Fibroblast of villous mesenchyme (primary cell): ENCODE measurements at regions not wholly inside any gene's neighbourhood (a gene's known extent, or its start where the extent isn't known, plus 50 kb on each side); places are given as distances from the start of the nearest gene placed in this dataset.

Experiments used
- DNase-seq: peaks from one replicate; pipeline ENCODE4 v3.0.0-alpha.2; 2010; ENCODE audit warnings: low read depth
- H3K4me3 ChIP-seq: 2 replicates; pipeline ENCODE4 v1.5.1; 2011; ENCODE audit warnings: low read depth, mild to moderate bottlenecking, low read length
- TF ChIP-seq, protein P1 (sequence below): IDR thresholded peaks from 2 replicates; pipeline ENCODE4 v1.5.1; 2012; ENCODE audit warnings: low read depth, mild to moderate bottlenecking, low read length; ENCODE audit not compliant: insufficient read depth

DNA sequence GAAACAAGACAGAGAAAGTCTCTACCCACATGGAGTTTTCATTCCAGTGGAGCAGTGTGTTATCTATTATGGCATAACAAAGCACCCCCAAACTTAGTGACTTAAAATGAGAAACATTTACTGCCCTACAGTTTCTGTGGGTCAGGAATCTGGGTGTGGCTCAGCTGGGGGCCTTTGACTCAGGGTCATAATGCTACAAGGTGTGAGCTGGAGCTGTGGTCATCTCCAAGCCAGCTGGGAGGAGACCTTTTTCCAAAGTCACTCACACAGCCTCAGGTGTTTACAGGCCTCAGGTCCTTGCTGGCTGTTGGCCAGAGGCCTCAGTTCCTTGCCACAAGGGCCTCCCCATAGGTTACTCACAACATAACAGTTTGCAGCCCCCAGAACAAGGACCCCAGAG, 169.2 kb downstream of the ETAA1 start:
- TF ChIP-seq, protein P1, sequence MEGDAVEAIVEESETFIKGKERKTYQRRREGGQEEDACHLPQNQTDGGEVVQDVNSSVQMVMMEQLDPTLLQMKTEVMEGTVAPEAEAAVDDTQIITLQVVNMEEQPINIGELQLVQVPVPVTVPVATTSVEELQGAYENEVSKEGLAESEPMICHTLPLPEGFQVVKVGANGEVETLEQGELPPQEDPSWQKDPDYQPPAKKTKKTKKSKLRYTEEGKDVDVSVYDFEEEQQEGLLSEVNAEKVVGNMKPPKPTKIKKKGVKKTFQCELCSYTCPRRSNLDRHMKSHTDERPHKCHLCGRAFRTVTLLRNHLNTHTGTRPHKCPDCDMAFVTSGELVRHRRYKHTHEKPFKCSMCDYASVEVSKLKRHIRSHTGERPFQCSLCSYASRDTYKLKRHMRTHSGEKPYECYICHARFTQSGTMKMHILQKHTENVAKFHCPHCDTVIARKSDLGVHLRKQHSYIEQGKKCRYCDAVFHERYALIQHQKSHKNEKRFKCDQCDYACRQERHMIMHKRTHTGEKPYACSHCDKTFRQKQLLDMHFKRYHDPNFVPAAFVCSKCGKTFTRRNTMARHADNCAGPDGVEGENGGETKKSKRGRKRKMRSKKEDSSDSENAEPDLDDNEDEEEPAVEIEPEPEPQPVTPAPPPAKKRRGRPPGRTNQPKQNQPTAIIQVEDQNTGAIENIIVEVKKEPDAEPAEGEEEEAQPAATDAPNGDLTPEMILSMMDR, result no peak
- no peak for DNase-seq
- no peak overlapping the region for H3K4me3 ChIP-seq

DNA sequence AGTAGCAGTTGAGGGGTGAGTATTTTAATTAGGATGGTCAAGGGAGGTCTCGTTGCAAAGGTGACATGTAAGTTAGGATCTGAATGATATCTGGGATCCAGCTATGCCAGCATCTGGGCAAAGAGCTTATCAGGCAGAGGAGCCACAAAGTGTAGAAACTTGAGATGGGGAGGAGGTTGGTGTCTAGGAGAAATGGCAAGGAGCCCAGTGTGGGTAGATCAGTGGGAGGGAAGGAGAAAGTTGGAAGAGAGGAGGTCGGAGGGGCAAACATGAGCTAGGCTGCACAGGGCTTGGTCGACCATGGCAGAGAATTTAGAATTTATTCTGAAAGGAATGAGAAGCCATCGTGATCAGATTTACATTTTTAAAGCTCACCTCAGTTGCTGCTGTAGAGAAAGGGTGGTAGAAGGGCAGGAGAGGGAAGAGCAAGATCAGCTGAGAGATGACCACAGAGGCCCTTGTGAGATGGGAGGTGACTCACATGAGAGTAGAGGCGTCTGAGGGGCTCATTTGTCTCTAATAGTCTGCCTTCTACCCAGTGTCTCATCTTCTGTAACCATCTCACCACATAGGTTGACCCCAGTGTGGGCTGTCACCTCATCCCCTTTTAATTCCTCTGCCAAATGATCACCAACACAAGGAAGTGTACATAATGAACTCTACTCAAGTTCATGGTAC, 170.0 kb downstream of the ETAA1 start:
- H3K4me3 ChIP-seq, result no peak overlapping the region
- TF ChIP-seq, protein P1, result no peak
- DNase-seq, result no peak

DNA sequence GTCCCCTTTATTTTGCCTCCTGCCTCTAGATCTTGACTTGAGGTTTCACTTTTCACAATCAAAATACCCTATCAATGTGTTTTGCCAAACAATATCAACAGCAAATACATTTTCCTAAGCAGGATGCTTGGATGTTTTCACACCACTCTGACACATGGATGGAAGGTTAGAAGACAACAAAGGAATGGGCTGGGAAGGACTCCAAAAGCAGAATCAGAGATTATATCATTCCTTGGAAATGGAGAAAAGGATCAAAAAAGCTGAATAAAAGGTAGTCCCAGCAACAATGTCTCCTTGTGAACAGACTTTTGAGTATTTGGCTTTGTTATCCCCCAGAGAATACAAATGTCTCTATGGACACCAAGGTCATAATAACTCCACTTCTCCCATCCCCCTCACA, 170.8 kb downstream of the ETAA1 start:
- no peak overlapping the region for H3K4me3 ChIP-seq
- DNase-seq, result peak; percentile 42
- TF ChIP-seq, protein P1, result no peak

DNA sequence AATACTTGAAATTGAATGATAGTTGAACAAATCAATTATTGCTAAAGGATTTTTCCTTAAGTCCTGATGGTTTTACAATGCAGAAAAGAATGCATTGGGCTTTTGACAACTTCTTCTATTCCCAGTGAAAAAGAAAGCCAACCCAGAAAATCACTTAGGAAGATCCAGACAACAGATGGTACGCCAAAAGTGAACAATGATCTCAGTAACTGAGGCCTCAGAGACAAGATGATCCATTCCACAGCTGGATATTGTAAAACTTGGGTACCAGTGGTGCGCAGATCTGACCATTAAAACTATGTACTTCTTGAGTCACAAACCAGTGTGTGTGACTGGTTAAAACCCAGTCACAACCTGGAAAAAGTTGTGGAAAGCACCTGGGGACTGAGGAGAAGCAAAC, 173.5 kb downstream of the ETAA1 start:
- no peak for DNase-seq
- TF ChIP-seq, protein P1, result no peak
- no peak overlapping the region for H3K4me3 ChIP-seq

DNA sequence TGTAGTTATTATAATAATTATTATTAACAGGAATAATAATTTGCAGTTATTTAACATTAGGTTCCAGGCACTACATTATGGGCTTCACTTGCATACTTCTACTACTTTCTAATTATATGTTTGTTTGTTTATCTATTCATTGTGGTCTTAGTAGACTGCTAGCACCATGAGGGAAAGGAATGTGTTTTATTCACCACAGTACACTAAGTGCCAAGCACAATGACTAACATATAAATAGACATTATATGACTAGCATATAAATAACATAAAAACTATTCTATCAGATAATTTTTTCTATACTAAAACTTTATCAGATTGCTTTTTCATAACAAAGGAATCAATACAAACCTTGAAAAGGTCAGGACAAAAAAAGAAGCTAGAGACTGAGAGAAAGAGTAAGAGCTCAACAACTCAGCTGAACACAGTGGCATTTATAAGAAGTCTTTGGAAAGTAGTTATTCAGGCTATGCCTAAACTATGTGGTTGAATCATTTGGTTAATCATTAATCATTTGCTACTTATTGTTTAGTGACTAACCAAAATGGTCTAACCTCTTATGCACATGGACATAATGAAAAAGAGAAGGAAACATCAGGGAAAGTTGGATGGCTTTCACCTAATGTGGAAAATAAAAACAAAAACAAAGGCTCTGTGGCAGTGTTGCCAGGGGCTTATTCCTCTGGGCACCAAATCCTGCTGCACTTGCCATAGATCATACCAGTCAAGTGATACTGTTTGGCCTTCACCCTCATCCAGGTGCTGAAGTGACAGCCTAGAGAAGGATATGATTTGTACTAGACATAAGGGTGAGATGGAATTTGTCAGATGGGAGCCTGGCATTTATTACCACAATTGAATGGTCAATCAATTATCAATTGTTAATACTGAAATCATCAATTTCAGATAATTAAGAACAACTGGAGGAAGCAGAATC, 174.9 kb downstream of the ETAA1 start:
- no peak overlapping the region for H3K4me3 ChIP-seq
- no peak for DNase-seq
- TF ChIP-seq, protein P1, result no peak

DNA sequence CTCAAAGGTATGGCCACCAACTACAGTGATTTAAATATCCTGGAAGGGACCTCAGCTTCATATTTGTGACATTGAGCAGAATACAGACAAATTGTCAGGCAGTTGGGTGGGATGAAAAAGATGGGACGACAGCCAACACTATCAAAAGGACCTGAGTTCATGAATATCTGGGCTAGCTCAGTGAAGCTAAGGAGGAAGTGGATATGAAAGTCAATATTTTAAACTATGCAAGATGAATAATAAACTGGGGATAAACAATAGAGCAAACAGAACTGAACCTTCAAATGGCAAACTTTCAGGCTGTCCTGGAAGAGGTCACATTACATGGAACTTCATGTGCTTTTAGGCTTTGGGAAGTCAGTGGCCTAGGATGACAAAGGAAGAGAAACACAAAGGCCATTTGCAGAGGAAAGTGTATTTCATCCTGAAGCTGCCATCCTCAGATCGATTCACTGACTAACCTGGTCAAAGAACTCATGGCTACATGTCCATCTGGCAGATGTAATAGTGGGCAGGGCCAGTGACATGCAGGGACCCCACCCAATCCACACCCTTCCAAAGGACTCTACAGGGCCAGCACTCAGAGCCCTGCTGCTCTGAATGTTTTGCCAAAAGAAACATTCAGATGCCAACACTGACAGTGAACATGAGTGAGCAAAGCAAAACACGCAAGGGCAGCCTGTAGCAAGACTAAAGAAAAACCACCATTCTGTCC, 175.7 kb downstream of the ETAA1 start:
- TF ChIP-seq, protein P1, result no peak
- DNase-seq, result no peak
- H3K4me3 ChIP-seq, result no peak overlapping the region
